T47D (cell line): ENCODE measurements at regions not wholly inside any gene's neighbourhood (a gene's known extent, or its start where the extent isn't known, plus 50 kb on each side); places are given as distances from the start of the nearest gene placed in this dataset.
"Not testable (repeated sequence)": the region's sequence is repeated elsewhere in the genome, so short reads cannot be mapped to it uniquely, and the experiment has no call there.

ENCODE experiments used
- DNase-seq, 2 experiments: peaks; one replicate each; pipeline versions ENCODE4 v3.0.0 to v3.0.0-alpha.2; 2011 to 2012; ENCODE audit warnings: low read depth in 1 of 2, low spot score in 1 of 2
- JUND ChIP-seq: IDR thresholded peaks from 2 replicates; pipeline ENCODE4 v1.6.1; 2012; ENCODE audit warnings: low read depth
- in situ Hi-C: cut with HindIII; loops from 2 replicates; pipeline ENCODE4 v1.10.0; 2016; ENCODE audit warnings: low sequenced_read_pairs, low pct_unique_long_range_greater_than_20kb

DNA sequence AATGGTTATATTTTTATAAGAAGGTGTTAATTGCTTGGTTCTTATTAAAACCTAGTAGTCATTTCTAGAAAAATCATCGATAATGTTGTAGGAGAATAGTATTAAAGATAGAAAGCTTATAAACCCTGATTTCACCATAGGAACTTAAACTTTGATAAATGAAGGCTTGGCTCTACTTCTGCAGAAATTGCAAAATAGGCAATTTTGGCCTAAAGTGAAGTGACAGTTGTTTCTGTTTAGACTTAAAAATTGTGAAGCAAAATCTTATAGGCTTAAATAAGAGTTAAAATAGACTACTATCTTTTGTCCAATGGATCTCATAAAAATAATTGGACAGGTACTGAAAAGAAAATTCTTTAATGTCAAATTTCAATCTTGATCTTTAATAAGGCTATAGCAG lies 321.6 kb upstream of the FZD8 start:
- DNase-seq: no peak
- no peak for TF ChIP-seq JUND
- in situ Hi-C loops: no loop called here

DNA sequence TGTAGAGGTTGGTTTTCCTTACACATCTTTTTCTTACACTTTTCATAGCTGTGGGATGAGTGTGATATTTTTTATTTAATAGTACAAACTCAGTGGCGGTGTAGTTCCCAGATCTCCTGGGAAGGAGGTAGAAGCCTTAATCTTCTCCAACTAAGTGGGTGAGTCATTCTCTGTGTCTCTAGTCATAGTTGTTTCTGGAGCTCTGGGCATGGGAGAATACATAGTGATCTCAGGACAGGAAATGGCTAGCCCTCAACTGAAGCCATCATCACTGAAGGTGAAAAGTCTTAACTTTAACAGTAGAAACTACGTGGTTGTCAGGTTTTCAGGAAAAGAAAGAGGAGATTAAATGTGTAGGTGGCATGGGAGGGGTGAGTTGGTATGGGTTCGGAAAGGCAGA lies 319.4 kb upstream of the FZD8 start:
- DNase-seq: no peak
- TF ChIP-seq JUND: no peak
- in situ Hi-C loops: no loop called here

DNA sequence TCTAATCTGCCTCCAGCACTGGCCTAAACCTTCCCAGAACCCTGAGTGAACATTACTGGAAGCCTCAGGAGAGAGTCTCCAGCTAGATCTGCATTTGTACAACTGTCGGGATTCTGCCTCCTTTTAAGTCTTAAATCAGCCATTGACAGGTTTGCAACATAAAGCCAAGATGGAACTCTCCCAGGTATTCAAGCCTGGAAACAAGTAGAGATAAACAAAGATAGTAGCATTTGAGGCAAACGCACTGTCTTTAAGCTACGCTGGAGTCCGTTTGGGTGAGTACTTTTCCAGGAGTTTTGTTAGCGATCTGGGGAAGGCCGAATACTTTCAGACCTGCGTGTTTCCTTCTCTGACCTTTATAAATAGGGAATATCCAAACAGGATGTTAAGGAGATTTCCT lies 317.2 kb upstream of the FZD8 start:
- in situ Hi-C loops: no loop called here
- no peak for DNase-seq
- TF ChIP-seq JUND: no peak

DNA sequence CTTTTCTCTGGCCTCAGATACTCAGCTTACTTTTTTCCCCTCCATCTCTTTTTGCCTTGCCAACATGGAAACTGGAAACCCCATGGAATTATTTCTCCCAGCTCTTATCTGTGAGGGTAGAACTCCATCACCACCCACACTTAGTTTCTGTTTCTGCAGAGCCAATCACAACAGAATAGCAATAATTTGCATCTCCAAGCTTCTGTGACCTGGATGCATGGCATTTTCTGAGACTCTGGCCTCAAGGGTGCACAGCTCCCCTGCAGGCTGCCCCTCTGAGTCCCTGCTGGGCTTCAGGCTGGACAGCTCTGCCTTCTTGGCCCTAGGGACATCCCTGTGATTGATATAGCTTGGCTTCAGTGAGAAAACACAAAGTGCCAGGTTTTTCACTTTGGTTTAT lies 316.5 kb upstream of the FZD8 start:
- in situ Hi-C loops: not testable (repeated sequence)

DNA sequence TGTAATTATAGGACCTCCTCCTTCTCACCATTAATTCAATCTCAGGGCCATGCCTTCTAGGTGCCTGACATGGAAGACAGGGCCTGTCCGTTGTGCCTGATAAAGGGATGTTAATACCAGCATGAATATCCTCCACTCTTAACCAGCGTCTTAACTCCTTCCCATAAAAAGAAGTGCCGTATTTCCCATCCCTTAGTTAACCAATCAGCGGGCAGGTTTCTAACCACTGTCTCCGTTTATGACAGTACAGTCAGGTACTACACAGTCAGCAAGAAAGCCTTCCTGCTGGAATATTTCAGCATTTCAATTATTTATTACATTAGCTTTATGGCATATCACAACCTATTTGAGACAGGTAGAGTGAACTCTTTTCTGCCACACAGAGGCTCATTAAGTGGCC lies 308.6 kb upstream of the FZD8 start:
- no peak for TF ChIP-seq JUND
- in situ Hi-C loops: no loop called here
- DNase-seq: no peak

More for the DNA sequence above, 316.5 kb upstream of the FZD8 start:
- not testable (repeated sequence) for DNase-seq

DNA sequence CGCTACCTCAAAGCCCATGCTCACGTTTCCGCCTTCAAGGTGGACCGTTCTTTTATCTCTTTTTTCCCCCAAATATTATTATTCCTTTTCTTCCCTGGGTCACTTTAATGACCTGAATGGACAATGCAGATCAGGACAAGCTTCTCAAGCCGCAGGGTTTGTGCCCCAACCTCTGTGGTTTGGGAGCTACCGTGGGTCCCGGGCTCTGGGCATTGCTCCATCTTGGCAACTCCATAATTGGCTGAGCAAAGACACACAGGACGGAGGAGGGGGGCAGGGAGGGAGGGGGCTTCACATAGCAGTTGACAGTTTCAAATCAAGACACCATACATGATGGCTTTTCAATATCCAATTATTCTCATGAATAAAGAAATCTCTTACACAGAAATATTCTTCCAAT lies 308.1 kb upstream of the FZD8 start:
- DNase-seq: no peak
- in situ Hi-C loops: no loop called here
- no peak for TF ChIP-seq JUND

DNA sequence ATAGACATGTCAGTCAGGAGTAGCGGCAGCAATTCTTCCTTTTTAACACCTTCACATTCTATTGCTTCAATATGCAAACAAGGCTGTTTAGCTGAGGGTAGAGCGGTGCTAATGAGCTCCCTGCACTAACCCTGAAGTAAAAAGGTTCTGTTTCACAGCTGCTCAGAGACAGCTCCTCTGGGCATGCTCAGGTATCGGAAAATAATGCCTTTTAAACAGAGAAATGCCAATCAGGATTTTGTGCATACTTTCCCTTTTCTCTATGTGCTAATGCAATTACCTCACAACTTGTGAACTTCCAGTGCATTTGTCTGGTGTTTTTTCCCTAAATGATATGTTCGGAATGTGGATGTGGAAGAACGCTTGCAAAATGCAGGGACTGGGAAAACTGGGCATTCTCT lies 307.7 kb upstream of the FZD8 start:
- in situ Hi-C loops: no loop called here
- no peak for DNase-seq
- TF ChIP-seq JUND: no peak

DNA sequence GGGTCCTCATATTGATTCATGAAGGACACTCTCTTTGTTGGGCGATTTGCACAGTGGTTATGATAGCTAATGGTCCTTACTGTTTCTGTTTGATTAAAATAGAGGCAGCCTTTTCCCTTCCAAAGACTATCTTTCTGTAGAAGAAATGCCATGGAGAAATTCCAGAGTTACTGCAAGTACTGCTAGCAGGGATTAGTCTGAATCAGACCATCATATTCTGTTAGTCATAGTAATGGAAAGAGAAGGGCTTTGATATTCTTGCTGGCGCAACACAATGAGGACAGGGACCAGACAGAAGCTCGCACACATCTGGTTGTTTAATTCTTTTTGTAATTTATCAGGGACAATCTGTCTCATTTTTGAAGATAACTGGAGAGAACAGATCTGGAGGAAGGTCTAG lies 304.5 kb upstream of the FZD8 start:
- in situ Hi-C loops: no loop called here
- no peak for TF ChIP-seq JUND
- no peak for DNase-seq

DNA sequence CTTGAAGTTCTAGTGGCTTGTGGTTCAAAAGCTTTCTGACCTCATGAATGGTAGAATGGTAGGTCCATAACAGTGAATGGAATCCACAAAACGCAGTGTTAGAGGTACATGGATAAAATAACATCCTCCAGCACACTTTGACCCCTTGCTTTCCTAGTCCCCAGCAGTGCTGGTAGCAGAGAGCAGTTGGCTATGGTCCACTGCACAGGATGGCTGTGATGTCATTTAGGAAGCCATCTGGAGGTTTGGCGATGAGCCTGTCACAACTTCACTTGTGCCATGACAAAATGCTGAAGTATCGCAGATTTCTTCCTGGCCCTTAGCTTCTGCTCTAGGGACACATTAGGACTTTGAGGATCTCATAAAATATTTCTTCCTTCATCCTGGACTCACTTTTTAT lies 300.0 kb upstream of the FZD8 start:
- TF ChIP-seq JUND: no peak
- in situ Hi-C loops: no loop called here
- no peak for DNase-seq

DNA sequence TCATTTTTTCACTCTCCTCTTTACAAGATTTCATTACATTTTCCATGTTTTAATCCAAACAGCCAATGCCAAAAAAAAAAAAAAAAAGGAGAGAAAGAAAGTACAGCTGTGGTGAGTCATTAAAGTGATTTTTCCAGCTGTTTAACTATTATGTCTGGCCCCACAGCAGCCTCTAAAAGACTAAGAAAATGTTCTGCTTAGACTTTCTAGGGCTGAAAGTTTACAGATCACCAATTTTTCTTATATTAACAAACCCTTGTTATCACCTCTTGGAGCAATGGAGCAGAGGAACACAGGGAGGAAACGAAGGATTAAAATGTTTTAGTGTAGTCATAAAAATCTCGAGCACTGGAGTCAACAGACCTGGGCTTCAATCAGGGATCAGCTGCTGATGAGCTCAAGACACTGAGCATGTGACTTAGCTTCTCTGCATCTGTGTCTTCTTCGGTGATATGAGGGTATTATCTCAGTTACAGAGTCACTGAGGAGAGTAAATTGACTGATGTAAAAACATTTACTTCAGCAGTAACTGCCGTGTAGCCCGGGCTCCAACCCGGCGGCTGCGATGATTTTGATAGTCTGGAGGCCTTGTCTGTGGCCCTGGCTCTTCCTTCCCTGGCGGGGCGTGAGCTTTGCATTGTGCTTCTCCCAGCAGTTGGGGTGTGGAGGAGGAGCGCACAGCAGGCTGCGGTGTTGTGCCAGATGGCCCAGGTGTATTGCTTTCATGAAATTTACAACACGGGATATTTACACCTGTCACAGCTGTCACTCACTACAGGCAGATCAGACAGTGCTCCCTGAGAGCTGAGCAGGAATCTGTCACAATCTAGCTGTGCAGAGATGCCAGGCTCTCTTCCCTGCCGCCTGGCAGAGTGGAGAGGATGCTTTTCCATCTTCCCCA lies 298.3 kb upstream of the FZD8 start:
- no peak for DNase-seq
- no peak for TF ChIP-seq JUND
- in situ Hi-C loops: no loop called here

DNA sequence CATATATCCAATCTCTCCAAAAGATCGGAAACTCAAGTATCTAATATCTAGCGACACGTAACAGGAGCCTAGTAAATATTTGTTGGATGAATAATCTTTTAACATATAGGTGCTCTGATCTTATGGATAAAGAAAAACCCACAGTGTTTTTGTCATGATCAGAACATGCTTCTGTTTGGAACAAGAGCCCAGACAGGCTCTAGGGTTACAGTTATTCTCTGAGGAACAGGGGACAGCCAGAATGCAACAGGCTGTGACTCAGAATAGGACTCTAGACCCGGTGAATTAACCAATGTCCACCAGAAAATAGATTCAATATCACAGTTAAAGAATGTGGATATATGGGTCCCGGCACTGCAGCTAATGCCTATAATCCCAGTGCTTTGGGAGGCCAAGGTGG lies 296.1 kb upstream of the FZD8 start:
- no peak for TF ChIP-seq JUND
- DNase-seq: no peak
- in situ Hi-C loops: no loop called here

DNA sequence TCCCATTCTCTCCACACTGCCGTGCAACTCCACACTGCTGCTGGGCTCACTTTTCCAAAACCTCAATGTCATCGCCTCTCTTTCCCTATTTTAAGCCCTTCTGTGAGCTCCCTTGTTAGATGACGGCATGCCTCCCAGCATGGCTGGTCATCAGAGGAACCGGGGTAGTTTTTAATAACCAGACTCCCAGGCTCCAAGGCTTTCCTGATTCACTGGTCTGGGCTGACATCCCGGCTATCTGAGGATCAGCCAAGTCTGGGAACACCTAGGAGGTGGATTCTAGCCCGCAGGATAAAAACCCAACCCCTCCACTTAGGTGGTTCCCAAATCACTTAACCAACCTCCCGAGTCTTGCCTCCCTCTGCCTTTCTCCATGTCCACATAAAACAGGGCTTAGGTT lies 295.4 kb upstream of the FZD8 start:
- TF ChIP-seq JUND: no peak
- in situ Hi-C loops: no loop called here
- DNase-seq: no peak

DNA sequence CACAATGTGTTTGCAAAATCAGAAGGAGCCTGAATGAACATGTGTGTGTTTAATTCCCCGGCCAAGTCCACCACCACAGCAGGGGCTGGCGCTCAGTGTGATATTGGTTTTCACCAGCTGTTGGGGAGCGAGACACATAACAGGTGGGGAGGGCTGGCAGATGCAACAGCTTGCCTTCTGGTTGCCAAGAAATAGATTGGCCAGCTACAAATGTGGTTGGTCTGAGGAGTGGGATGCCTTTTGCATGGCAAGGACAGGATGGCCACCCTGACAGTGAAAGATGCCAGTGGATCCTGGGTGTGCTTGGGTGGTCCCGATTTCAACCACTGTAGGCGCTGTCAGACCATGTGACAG lies 292.5 kb upstream of the FZD8 start:
- no peak for TF ChIP-seq JUND
- DNase-seq: no peak

More for the DNA sequence above, 292.5 kb upstream of the FZD8 start:
- in situ Hi-C loops: no loop called here
